Umbilical cord (tissue), 1 donor: ENCODE measurements at regions not wholly inside any gene's neighbourhood (a gene's known extent, or its start where the extent isn't known, plus 50 kb on each side); places are given as distances from the start of the nearest gene placed in this dataset.

Experiments used
- DNase-seq: peaks from one replicate; pipeline ENCODE4 v3.0.0-alpha.2; 2015; ENCODE audit warnings: low spot score

DNA sequence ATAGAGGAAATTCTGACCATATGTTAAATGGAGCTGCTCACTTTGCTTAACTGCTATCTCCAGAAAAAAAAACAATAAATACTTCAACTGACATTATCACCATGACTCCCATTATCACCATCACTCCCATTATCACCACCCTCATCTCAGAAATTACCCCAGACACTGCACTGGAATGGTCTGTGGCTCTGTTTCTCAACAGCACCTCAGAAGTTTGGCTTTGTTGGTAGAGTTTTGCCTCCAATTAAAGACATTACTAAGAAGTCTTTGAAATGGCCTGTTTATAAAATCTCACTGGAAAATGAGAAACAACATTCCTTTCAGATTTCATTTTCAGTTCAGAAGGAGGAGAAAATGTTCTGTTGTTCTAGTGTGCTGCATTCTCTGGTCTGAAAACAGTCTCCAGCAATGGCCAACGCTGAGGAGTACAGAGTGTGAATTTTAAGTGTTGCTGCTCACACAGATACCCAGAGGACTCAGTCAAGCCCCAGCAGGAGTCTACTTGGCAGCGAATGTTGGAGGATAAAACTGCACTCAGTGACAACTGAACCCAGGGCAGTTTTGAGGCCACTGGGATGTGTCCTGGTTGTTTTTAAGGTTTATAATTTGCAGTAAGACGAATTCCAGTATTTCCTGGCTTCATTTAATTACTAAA is 364.5 kb upstream of the CDH2 start:
- no peak for DNase-seq

GRCh38 chr18:28529644-28530043 is 352.7 kb upstream of the CDH2 start:
- no peak for DNase-seq

DNA sequence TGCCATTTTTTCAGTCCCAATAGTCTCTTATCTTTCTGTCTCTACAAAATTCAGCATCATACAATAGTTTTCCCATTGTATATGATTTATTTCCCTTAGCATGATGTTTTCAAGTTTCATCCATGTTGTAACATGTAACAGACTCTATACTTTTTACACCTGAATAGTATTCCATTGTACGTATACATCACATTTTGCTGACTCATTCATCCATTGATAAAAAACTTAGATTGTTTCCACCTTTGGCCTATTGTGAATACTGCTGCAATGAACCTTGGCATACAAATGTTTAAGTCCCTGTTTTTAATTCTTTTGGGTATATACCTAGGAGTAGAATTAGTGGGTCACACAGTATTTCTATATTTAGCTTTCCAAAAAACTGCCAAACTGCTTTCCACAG is 349.3 kb upstream of the CDH2 start:
- no peak for DNase-seq

GRCh38 chr18:28523758-28524475 is 347.0 kb upstream of the CDH2 start:
- no peak for DNase-seq

- no peak for DNase-seq
These were observed 345.3 kb upstream of the CDH2 start for GRCh38 chr18:28522236-28522635.

DNA sequence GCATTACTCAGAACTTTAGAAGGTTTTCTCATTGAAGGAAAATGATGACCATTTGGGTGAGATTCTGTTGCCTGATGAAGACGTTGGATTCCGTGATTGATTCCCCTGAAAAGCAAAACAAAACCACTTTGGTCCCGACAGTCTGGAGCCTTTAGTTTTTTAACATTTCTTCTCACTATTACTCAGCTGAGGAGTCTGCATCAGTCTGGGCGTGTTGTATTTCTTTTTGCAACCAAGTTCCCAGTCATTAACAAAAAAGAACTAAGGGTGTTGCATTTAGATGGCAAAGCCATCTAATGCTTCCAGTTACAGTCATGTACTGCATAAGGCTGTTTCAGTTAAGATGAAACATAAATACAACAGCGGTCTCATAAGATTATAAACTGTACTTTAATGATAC is 343.1 kb upstream of the CDH2 start:
- DNase-seq: no peak

DNA sequence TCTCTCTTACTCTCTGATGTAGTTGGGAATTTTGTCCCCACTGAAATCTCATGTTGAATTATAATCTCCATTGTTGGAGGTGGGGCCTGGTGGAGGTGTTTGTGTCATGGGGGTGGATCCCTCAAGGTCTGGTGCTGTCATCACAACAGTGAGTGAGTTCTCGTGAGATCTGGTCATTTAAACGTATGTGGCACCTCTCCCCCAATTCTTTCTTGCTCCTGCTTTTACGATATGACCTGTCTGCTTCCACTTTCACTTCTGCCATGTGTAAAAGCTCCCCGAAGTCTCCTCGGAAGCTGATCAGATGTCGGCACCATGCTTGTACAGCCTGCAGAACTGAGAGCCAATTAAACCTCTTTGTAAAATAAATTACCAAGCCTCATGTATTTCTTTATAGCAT is 337.8 kb upstream of the CDH2 start:
- DNase-seq: no peak

DNA sequence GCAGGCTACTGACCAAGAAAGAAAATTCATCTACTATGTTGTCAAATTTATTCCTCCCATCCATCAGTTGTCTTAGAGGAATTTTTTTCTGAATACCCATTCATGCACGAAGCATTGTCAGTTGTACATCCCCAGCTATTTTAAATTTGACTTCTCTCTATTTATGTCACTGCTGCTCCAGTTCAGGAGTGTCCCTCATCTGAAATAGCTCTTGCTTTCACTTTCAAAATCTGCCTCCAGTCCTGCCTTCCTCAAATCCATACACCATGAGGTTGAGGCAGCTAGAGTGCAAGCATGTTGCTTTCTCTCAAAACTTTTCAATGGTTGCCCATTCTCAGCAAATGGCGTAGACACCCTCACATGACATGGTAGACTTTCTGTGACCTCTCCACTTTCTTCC is 335.4 kb upstream of the CDH2 start:
- no peak for DNase-seq

GRCh38 chr18:28511413-28511821 is 334.5 kb upstream of the CDH2 start:
- no peak for DNase-seq

GRCh38 chr18:28510210-28510609 is 333.3 kb upstream of the CDH2 start:
- no peak for DNase-seq

DNA sequence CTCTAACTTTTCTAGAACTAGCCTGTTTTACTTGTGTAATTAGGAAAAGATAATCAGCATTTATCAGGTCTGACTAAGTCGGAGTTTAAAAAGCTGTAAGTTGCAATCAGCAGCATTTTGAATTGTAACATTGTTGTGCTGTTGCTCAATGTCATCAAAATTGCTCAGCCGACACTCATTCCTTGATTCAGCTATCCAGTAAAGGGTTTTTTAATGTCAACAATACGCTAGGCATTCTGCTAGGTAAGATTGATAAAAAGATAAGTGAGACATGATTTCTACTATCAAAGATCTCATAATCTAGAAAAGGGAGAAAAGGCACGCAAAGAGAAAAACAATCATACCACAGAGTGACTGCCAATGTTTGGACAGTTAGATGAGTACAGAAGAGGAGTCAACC is 327.1 kb upstream of the CDH2 start:
- DNase-seq: no peak

DNA sequence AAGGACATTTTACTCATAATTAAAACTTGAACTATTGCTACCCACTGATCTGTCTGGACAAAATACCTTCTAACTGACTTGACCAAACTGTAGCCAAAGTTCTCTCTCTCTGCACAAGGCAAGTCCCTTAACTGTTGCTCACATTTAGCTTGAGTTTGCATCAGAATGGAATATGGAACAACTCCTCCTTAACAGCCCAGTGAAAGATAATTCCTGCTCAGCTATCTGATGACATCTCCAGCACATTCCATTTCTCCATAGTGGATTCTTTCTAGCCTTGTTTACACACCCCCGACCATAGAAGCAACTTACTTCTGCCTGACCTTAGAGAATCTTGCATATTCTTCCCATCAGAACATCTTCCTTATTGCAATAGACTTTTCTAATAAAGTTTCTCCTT is 317.2 kb upstream of the CDH2 start:
- no peak for DNase-seq

- DNase-seq: no peak
These were observed 309.0 kb upstream of the CDH2 start for GRCh38 chr18:28485918-28486317.

GRCh38 chr18:28485210-28485801 is 308.4 kb upstream of the CDH2 start:
- DNase-seq: no peak

- no peak for DNase-seq
These were observed 301.6 kb upstream of the CDH2 start for GRCh38 chr18:28478531-28478930.

DNA sequence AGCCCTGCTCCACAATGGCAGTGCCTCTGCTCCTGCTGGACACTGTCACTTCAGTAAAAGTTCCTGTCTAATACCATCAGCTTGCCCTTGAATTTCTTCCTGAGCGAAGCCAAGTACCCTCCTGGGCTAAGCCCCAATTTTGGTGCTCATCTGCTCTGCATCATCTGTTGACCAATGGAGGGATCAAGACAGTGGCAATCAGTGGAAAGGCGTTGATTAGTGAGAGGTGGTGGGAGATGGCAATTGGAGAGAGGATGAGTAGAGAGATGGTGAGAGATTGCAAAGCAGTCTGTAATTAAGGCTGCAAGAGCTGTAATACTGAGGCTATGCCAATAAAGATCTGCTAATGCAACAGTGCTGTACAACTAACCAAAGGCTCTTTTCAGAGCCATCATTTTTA is 299.4 kb upstream of the CDH2 start:
- DNase-seq: no peak

DNA sequence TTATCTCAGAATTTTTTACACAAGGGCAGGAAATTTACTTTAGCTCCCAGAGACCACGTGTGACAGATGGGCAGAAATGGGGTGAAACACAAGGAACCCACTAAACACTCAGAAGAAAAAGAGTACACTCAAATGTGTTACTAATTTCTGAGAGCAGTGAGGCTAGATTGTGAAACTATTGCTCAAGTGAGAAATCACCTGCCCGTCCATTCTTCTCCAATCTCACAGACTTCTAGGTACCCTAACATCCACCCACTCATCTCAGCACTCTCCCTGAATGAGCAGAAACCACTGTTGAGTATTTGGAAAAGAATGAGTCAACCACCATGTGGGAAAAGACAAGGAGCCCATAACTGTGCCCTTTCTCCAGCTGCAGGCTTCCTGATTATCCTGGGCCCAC is 293.0 kb upstream of the CDH2 start:
- DNase-seq: no peak

DNA sequence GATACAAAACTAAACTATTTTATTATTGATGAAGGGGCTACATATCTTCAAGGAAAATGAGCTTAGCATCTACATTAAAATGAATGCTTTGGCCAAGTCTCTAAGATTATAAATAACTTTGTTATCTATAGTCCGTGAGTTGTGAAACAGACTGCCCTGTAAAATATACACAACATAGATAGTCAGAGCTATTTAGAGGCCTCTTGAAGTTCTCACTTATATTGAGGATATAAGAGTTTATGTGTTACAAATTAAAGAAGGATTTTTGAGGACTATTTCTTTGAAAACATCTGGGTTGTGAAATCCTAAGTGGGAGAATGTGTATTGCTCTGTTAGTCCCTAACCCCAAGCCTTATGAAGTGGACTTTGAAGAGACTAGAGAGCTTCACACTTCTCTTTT is 292.0 kb upstream of the CDH2 start:
- DNase-seq: peak; percentile 8

DNA sequence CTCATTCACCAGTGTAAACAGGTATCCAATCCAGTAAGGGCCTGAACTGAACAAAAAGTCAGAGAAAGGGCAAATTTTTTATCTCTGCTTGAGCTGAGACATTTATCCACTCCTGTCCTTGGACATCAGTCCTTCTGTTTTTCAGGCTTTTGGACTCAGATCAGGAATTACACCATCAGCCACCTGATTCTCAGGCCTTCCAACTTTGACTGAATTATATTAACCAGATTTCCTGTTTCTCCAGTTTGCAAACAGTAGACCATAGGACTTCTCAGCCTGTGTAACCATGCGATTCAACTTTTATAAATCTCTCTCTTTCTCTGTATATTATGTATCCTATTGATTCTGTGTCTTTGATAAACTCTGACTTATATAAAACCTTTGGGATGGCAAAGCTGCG is 289.3 kb upstream of the CDH2 start:
- no peak for DNase-seq

DNA sequence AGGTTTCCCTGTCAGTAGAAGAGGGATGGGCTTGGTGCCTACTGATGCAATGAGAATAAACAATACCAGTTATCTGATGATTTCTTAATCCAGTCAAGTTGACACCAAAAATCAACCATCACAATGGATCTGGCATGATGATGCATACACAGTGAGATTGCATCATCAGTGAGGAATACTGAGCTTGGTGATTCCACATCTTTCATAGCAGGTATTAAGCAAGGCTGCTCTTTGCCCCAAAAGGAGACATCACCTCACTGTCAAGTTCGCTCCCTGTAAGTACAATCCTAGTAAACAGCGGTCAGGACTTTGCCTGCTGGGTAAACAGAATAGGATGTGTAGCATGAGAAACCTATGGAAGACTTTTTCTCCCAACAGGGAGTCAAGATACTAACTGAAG is 282.7 kb upstream of the CDH2 start:
- no peak for DNase-seq

DNA sequence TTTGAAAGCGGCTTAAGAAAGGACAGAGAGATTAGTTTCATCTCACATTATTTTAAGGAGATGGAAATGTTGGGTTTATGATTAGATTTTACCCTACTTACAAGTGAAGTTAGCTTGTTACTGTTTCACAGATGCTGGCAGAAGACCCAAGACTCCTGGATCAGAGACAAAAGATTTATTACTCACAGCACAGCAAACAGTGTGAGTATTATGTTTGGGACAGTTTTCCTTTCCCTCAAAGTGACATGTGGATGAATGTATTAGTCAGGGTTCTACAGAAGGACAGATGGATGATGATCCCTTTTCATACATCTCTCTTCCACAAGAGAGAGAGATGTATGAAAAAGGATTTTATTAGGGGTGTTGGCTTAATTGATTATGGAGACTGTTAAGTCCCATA is 281.8 kb upstream of the CDH2 start:
- no peak for DNase-seq

GRCh38 chr18:28457784-28458183 is 280.9 kb upstream of the CDH2 start:
- DNase-seq: no peak

DNA sequence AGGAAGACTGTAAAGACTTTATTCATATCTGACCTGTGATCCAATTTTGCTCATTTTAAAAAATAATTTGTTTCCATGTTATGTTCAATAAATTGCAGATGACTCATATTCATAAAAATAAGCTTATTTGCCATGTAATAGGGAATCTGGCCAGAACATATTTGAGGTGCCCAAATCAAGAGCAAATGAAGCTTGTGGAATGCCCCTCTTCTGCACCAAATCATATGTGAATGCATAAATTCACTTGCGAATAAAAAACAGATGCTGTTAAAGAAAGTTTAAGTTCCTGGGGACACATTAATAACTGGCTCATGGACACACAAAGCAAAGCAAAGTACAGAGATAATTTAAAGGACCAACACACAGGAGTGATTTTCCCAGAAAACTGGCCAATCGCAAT is 279.0 kb upstream of the CDH2 start:
- DNase-seq: no peak
